ENCODE measurements at regions not wholly inside any gene's neighbourhood (a gene's known extent, or its start where the extent isn't known, plus 50 kb on each side); places are given as distances from the start of the nearest gene placed in this dataset.

DNA sequence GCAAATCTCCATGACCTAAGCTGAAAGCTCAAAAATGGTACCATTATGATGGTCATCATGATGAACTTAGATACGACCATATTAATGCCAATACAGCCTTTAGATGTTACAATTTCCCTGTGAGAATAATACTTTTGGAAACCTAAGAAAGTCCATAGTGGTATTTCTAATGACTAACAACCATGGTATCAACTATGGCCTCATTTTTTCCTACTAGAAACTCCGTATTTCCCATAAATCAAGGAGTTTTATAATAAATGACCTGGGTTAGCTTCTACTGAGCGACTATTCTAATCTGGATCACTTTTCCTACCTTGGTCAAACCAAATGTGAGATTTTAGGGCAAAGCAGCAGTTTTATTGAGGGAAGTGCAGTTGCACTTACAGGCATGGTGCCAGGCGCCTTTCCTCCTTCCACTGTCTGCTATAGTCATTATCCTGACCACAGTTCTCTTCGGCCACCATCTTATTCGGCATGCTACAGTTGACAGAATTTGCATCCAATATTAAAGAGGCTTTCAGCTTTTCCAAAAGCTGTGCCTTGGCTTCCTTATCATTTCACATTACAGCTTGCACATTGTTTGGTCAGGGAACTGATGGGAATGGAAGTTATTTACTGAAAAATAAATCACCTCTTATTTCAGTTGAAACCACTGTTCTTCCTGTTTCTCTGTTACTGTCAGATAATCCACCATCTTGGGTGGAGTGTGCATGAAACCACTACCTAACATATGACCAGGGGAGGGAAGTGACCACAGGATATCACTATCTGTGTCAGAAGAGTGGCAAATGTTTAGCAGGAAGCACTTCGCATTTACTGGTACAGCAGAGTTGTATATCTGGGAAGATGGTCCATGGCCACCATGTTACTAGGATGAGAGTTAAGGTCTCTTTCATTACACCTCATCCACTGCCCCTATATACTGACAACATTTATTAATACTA lies 74.5 kb upstream of the PICALM start:
- H3K4me3 ChIP-seq: no peak overlapping the region
- H3K4me1 ChIP-seq: peaks cover 0 to 43% (median 5%) of the 10 kb centered on the region in 4 donors
- DNase-seq: peak in 1 of 2 donors; percentile 34
- no peak for TF ChIP-seq EP300 (IDR thresholded peaks at IDR 0.05)
- TF ChIP-seq POLR2AphosphoS5 (IDR thresholded peaks at IDR 0.05): no peak
- TF ChIP-seq POLR2A (IDR thresholded peaks at IDR 0.05): no peak
- TF ChIP-seq, protein P1, sequence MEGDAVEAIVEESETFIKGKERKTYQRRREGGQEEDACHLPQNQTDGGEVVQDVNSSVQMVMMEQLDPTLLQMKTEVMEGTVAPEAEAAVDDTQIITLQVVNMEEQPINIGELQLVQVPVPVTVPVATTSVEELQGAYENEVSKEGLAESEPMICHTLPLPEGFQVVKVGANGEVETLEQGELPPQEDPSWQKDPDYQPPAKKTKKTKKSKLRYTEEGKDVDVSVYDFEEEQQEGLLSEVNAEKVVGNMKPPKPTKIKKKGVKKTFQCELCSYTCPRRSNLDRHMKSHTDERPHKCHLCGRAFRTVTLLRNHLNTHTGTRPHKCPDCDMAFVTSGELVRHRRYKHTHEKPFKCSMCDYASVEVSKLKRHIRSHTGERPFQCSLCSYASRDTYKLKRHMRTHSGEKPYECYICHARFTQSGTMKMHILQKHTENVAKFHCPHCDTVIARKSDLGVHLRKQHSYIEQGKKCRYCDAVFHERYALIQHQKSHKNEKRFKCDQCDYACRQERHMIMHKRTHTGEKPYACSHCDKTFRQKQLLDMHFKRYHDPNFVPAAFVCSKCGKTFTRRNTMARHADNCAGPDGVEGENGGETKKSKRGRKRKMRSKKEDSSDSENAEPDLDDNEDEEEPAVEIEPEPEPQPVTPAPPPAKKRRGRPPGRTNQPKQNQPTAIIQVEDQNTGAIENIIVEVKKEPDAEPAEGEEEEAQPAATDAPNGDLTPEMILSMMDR (IDR thresholded peaks at IDR 0.05): no peak
- H3K27ac ChIP-seq: peak overlapping the region in 2 of 5 donors; percentile 9 to 45
- H3K9me3 ChIP-seq: no peaks in the 10 kb centered on the region
- no peaks in the 10 kb centered on the region for H3K36me3 ChIP-seq
- intact Hi-C loops (cut with DNase I; ENCODE audit: low total_unique reads): no loop called here
- WGBS, 5 donors: 91 to 94% (median 92%) methylated on average over 7 of the region's 7 CpGs
- no peaks in the 10 kb centered on the region for H3K27me3 ChIP-seq

DNA sequence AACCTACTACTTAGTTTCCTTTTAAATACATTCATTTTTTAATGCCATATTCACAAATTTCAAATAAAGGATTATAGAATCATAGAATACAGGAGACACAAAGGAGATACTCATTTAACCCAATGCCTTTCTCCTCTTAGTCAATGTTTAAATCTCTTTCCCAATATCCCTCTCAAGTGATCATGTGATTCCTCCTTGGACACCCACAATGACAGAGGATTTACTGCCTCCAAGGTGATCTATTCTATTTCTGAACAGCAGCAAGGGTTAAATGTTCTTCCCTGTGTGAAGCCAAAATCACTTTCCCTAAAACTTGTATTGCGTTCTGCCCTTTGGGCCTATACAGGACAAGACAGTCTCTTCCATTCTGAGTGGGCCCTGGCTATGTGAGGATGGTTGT lies 73.3 kb upstream of the PICALM start:
- WGBS, 5 donors: 93 to 100% (median 97%) methylated on average over 1 of the region's 1 CpG
- DNase-seq: no peak
- no peak for TF ChIP-seq EP300 (IDR thresholded peaks at IDR 0.05)
- TF ChIP-seq, protein P1 (IDR thresholded peaks at IDR 0.05): no peak
- no peak for TF ChIP-seq POLR2AphosphoS5 (IDR thresholded peaks at IDR 0.05)
- TF ChIP-seq POLR2A (IDR thresholded peaks at IDR 0.05): no peak
- Histone ChIP-seq H3K4me3 (no peak overlapping the region), H3K36me3 (no peaks in the 10 kb centered on the region), H3K4me1 (peaks cover 0 to 43% (median 5%) of the 10 kb centered on the region in 4 donors), H3K9me3 (no peaks in the 10 kb centered on the region), H3K27me3 (no peaks in the 10 kb centered on the region), H3K27ac (peak overlapping the region in 2 of 5 donors; percentile 32 to 72)
- intact Hi-C loops (cut with DNase I; ENCODE audit: low total_unique reads): no loop called here

DNA sequence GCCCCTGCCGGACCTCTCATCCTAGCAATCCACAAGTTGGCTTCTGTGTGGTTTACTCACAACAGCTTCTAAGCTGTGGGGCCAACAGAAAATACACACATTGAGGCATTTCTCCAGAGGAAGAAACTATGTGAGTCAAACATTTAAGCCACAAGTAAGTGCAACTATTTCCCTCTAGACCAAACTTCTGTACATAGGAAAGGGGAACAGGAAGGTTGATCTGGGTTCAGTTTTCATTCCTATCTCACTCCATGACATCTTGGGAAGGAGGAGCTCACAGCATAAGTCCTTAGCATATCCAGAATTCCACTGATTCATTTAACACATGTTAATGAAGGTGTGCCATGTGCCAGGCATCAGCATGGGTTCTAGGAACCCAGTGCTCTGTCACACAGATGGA lies 72.8 kb upstream of the PICALM start:
- Histone ChIP-seq H3K27me3 (no peaks in the 10 kb centered on the region), H3K27ac (peak overlapping the region in 2 of 5 donors; percentile 34 to 72), H3K4me1 (peaks cover 0 to 43% (median 6%) of the 10 kb centered on the region in 4 donors), H3K9me3 (no peaks in the 10 kb centered on the region), H3K36me3 (no peaks in the 10 kb centered on the region), H3K4me3 (no peak overlapping the region)
- intact Hi-C loops (cut with DNase I; ENCODE audit: low total_unique reads): no loop called here
- no peak for DNase-seq
- WGBS, 5 donors: 86 to 95% (median 88%) methylated on average over 1 of the region's 1 CpG
- TF ChIP-seq POLR2A (IDR thresholded peaks at IDR 0.05) (no peak), POLR2AphosphoS5 (IDR thresholded peaks at IDR 0.05) (no peak), EP300 (IDR thresholded peaks at IDR 0.05) (no peak)
- TF ChIP-seq, protein P1 (IDR thresholded peaks at IDR 0.05): no peak

DNA sequence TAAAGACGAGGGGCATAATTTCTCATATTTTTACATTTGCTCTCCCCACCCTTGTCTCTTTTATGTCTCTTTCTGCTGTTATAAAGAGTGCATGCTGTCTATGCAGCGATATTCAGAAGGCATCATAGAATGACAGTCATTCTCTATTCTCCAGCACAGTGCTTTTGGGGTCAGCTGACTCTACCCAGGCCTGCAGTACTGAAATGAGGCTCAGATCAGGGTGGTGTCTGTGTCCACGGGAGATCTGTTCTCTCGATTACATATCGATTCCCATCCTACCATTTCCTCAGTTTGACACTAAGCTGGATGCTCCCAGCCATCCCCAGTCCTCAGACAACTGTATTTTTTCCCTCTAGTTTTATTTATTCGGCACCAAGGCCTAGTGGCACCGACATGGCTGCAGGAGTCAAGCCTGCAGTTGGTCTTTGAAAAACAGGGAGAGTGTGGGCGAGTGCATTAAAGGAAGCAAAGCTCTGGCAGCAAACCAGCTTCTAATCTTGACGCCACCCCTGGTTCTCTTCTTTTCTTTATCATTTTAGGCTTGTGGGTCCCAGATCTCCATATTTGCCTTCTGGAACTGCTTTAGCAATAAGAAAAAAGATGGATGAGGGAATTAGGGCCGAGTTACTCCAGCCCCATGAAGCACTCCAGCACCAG lies 71.6 kb upstream of the PICALM start:
- TF ChIP-seq, protein P1 (IDR thresholded peaks at IDR 0.05): no peak
- no peak for TF ChIP-seq POLR2AphosphoS5 (IDR thresholded peaks at IDR 0.05)
- no peak for TF ChIP-seq POLR2A (IDR thresholded peaks at IDR 0.05)
- no peak for TF ChIP-seq EP300 (IDR thresholded peaks at IDR 0.05)
- intact Hi-C loops (cut with DNase I; ENCODE audit: low total_unique reads): no loop called here

More for the DNA sequence above, 71.6 kb upstream of the PICALM start:
- Histone ChIP-seq H3K4me1 (peaks cover 0 to 50% (median 7%) of the 10 kb centered on the region in 4 donors), H3K27me3 (no peaks in the 10 kb centered on the region), H3K4me3 (no peak overlapping the region), H3K36me3 (no peaks in the 10 kb centered on the region), H3K9me3 (no peaks in the 10 kb centered on the region), H3K27ac (peak overlapping the region in 2 of 5 donors; percentile 34 to 72)
- WGBS, 5 donors: 71 to 82% (median 75%) methylated on average over 10 of the region's 10 CpGs
- no peak for DNase-seq

Data from stomach (tissue), 8 donors.